Stomach (tissue), 8 donors: ENCODE measurements at regions not wholly inside any gene's neighbourhood (a gene's known extent, or its start where the extent isn't known, plus 50 kb on each side); places are given as distances from the start of the nearest gene placed in this dataset.

Experiments
- DNase-seq, 2 donors: peaks; one replicate each; pipeline versions ENCODE4 v3.0.0 to v3.0.0-alpha.2; 2013 to 2019
- H3K27ac ChIP-seq, 5 donors: fragments of 200-600 bp in 4 of 5; sonication (generic) in 4 of 5; one replicate each; pipeline ENCODE4 v1.5.1; 2013 to 2019; ENCODE audit warnings: mild to moderate bottlenecking in 1 of 5, moderate library complexity in 1 of 5
- H3K27me3 ChIP-seq, 3 donors: fragments of 200-600 bp; sonication (generic); one replicate each; pipeline ENCODE4 v1.5.1; 2017 to 2019; ENCODE audit warnings: mixed run types in 1 of 3
- H3K36me3 ChIP-seq, 4 donors: fragments of 200-600 bp; sonication (generic); 1 replicate in 3 of 4; 2 replicates in 1 of 4; pipeline ENCODE4 v1.5.1; 2016 to 2019
- H3K4me1 ChIP-seq, 4 donors: fragments of 200-600 bp; sonication (generic); one replicate each; pipeline ENCODE4 v1.5.1; 2016 to 2019
- H3K4me3 ChIP-seq, 4 donors: fragments of 200-600 bp; sonication (generic) in 3 of 4; one replicate each; pipeline ENCODE4 v1.5.1; 2016 to 2019; ENCODE audit warnings: mild to moderate bottlenecking in 1 of 4
- H3K9me3 ChIP-seq, 4 donors: fragments of 200-600 bp; sonication (generic); one replicate each; pipeline ENCODE4 v1.5.1; 2016 to 2019
- CTCF ChIP-seq, 7 experiments: fragments of 450-650 bp in 4 of 7; fragments of 200-600 bp in 3 of 7; sonication (generic) in 3 of 7; IDR thresholded peaks; one replicate each; pipeline ENCODE4 v1.5.1; 2016 to 2019; ENCODE audit warnings: antibody characterized with exemption in 7 of 7, control low read depth in 2 of 7, mild to moderate bottlenecking in 1 of 7
- EP300 ChIP-seq: sonication (generic); formaldehyde crosslinking; IDR thresholded peaks from one replicate; pipeline ENCODE4 v1.6.1; 2017; ENCODE audit warnings: antibody characterized with exemption
- POLR2A ChIP-seq, 4 donors: fragments of 450-650 bp; IDR thresholded peaks; one replicate each; pipeline ENCODE4 v1.6.1; 2016; ENCODE audit warnings: antibody characterized with exemption in 4 of 4, control low read depth in 2 of 4, mild to moderate bottlenecking in 1 of 4, moderate library complexity in 1 of 4
- POLR2AphosphoS5 ChIP-seq, 3 donors: sonication (generic); formaldehyde crosslinking; IDR thresholded peaks; one replicate each; pipeline ENCODE4 v1.6.1; 2016; ENCODE audit warnings: antibody characterized with exemption in 3 of 3
- WGBS, 5 donors: extraction: QIAGEN DNeasy Blood & Tissue Kit in 3 of 5; methylation state at CpG; one replicate each; pipeline versions ENCODE4 v1.1.5 to v1.1.7; 2013 to 2018; 5-methylcytosine and 5-hydroxymethylcytosine counted together
- intact Hi-C: fragments of 100-400 bp; cut with DNase I; formaldehyde crosslinking; loops from one replicate; pipeline ENCODE4 v1.15.1; 2023; ENCODE audit warnings: low total_unique reads
- donor health status: healthy with polysubstance abuse.
- donor health status: Bipolar disorder and iron deficiency.
- donor health status: healthy.

GRCh38 chr6:71724456-71725125 lies 161.8 kb upstream of the RIMS1 start:
- Histone ChIP-seq H3K36me3 (no peaks in the 10 kb centered on the region), H3K27ac (no peak overlapping the region), H3K9me3 (no peaks in the 10 kb centered on the region), H3K27me3 (no peaks in the 10 kb centered on the region), H3K4me3 (no peak overlapping the region), H3K4me1 (no peaks in the 10 kb centered on the region)
- DNase-seq: no peak
- TF ChIP-seq CTCF (IDR thresholded peaks at IDR 0.05) (no peak), POLR2A (IDR thresholded peaks at IDR 0.05) (no peak), POLR2AphosphoS5 (IDR thresholded peaks at IDR 0.05) (no peak), EP300 (no peak)
- WGBS, 5 donors: 70 to 95% (median 72%) methylated on average over 2 of the region's 2 CpGs
- intact Hi-C loops: no loop called here

GRCh38 chr6:71725126-71725470 lies 161.3 kb upstream of the RIMS1 start:
- no peak for DNase-seq
- H3K4me1 ChIP-seq: no peaks in the 10 kb centered on the region
- H3K27me3 ChIP-seq: no peaks in the 10 kb centered on the region
- H3K36me3 ChIP-seq: no peaks in the 10 kb centered on the region
- H3K9me3 ChIP-seq: no peaks in the 10 kb centered on the region
- H3K4me3 ChIP-seq: no peak overlapping the region
- intact Hi-C loops: no loop called here
- 84 to 94% (median 90%) methylated on average over 2 of the region's 2 CpGs for WGBS, 5 donors
- H3K27ac ChIP-seq: no peak overlapping the region
- TF ChIP-seq POLR2AphosphoS5 (IDR thresholded peaks at IDR 0.05): no peak
- TF ChIP-seq POLR2A (IDR thresholded peaks at IDR 0.05): no peak
- TF ChIP-seq CTCF (IDR thresholded peaks at IDR 0.05): no peak
- no peak for TF ChIP-seq EP300

GRCh38 chr6:71726121-71726520 lies 160.2 kb upstream of the RIMS1 start:
- H3K4me3 ChIP-seq: no peak overlapping the region
- no peak for DNase-seq

GRCh38 chr6:71727632-71728294 lies 158.6 kb upstream of the RIMS1 start:
- no peak overlapping the region for H3K27ac ChIP-seq
- no peaks in the 10 kb centered on the region for H3K27me3 ChIP-seq
- H3K4me3 ChIP-seq: no peak overlapping the region
- intact Hi-C loops: no loop called here
- no peaks in the 10 kb centered on the region for H3K36me3 ChIP-seq
- no peak for DNase-seq
- H3K9me3 ChIP-seq: no peaks in the 10 kb centered on the region
- TF ChIP-seq POLR2A (IDR thresholded peaks at IDR 0.05): no peak
- no peak for TF ChIP-seq CTCF (IDR thresholded peaks at IDR 0.05)
- TF ChIP-seq EP300: no peak
- no peak for TF ChIP-seq POLR2AphosphoS5 (IDR thresholded peaks at IDR 0.05)
- 38 to 48% (median 45%) methylated on average over 2 of the region's 2 CpGs for WGBS, 5 donors
- no peaks in the 10 kb centered on the region for H3K4me1 ChIP-seq

More at GRCh38 chr6:71726121-71726520, 160.2 kb upstream of the RIMS1 start:
- no peaks in the 10 kb centered on the region for H3K36me3 ChIP-seq
- H3K9me3 ChIP-seq: no peaks in the 10 kb centered on the region
- TF ChIP-seq POLR2A (IDR thresholded peaks at IDR 0.05) (no peak), EP300 (no peak), CTCF (IDR thresholded peaks at IDR 0.05) (no peak), POLR2AphosphoS5 (IDR thresholded peaks at IDR 0.05) (no peak)
- H3K27me3 ChIP-seq: no peaks in the 10 kb centered on the region
- no peaks in the 10 kb centered on the region for H3K4me1 ChIP-seq
- WGBS, 5 donors: 82 to 89% (median 86%) methylated on average over 2 of the region's 2 CpGs
- intact Hi-C loops: no loop called here
- no peak overlapping the region for H3K27ac ChIP-seq
